ENCODE measurements at regions not wholly inside any gene's neighbourhood (a gene's known extent, or its start where the extent isn't known, plus 50 kb on each side); places are given as distances from the start of the nearest gene placed in this dataset.

DNA sequence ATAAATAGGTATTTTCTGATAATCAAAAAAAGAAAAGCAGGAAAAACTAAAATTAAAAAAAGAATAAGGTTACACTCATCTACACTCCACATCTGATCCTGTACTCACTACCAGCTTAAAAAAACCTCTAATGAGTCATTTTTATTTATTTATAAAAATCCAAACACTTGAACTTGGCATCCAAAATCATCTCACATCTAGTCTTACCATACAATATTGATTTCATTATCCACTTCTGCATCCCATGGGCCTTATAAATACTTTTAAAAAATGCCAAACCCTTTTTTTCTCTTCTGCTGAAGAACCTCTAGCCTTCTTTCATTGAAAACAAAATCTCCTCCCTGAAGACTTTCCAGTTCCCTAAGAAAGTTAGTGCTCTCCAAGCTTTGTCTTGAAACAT lies 109.7 kb downstream of the TMTC3 start:
- no peak overlapping the region for H3K27ac ChIP-seq (ENCODE audit: low read depth, low read length, poor library complexity, severe bottlenecking)
- no peak overlapping the region for H3K4me3 ChIP-seq (ENCODE audit: low read depth, low read length, poor library complexity, severe bottlenecking)
- H3K4me1 ChIP-seq (ENCODE audit: insufficient read depth, low read length, poor library complexity, severe bottlenecking) = peaks cover 5% of the 10 kb centered on the region
- CTCF ChIA-PET = no interaction called here
- H3K36me3 ChIP-seq (ENCODE audit: insufficient read depth, low read length, poor library complexity, severe bottlenecking) = no peaks in the 10 kb centered on the region
- intact Hi-C loops (cut with micrococcal nuclease; ENCODE audit: unreplicated experiment) = no loop called here
- H3K9me3 ChIP-seq (ENCODE audit: low read depth, low read length, poor library complexity, severe bottlenecking) = no peaks in the 10 kb centered on the region
- no peak for TF ChIP-seq EZH2 (IDR thresholded peaks at IDR 0.05; ENCODE audit: borderline replicate concordance, low read depth, low read length, poor library complexity, severe bottlenecking)
- TF ChIP-seq, protein P1, sequence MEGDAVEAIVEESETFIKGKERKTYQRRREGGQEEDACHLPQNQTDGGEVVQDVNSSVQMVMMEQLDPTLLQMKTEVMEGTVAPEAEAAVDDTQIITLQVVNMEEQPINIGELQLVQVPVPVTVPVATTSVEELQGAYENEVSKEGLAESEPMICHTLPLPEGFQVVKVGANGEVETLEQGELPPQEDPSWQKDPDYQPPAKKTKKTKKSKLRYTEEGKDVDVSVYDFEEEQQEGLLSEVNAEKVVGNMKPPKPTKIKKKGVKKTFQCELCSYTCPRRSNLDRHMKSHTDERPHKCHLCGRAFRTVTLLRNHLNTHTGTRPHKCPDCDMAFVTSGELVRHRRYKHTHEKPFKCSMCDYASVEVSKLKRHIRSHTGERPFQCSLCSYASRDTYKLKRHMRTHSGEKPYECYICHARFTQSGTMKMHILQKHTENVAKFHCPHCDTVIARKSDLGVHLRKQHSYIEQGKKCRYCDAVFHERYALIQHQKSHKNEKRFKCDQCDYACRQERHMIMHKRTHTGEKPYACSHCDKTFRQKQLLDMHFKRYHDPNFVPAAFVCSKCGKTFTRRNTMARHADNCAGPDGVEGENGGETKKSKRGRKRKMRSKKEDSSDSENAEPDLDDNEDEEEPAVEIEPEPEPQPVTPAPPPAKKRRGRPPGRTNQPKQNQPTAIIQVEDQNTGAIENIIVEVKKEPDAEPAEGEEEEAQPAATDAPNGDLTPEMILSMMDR (conservative IDR thresholded peaks at IDR 0.05; ENCODE audit: low read depth, low read length) = no peak
- no peak for DNase-seq (ENCODE audit: low spot score)
- no TSS peak for BruUV-seq (replicated peaks)
- H3K27me3 ChIP-seq (replicated peaks; ENCODE audit: insufficient read depth, low read depth, low read length, poor library complexity) = no peaks in the 10 kb centered on the region
- POLR2A ChIA-PET (ENCODE audit: low non-redundant PET) = no interaction called here

DNA sequence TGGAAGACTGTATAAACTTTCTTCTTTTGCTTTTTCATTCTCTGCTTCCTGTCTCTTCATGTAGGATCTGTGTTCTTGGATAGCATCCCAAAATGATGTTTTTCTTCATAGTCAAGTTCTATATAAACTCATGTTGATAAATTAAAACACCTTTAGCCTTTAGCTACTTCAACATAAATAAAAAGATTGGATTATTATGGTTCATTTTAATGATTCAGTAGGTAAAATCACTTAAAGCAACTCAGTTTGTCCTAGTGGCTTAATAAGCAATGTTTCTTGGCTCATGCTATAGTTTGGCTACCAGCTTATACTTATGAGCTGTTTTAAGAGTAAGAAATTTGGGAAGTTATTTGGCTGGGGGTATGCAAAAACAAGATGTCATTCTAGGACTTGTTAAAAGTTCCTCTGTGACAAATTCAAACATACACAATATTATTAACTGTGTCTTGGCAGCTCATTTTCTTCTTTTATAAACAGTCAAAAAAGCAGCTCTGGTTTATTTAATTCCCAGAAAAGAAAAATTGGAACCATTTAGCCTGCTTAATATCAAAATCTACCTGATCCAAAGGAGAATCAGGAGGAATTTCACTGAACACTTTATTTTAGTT lies 111.4 kb downstream of the TMTC3 start:
- no peak overlapping the region for H3K27ac ChIP-seq (ENCODE audit: low read depth, low read length, poor library complexity, severe bottlenecking)
- POLR2A ChIA-PET (ENCODE audit: low non-redundant PET) = no interaction called here
- CTCF ChIA-PET = no interaction called here
- H3K36me3 ChIP-seq (ENCODE audit: insufficient read depth, low read length, poor library complexity, severe bottlenecking) = no peaks in the 10 kb centered on the region
- H3K4me3 ChIP-seq (ENCODE audit: low read depth, low read length, poor library complexity, severe bottlenecking) = no peak overlapping the region
- intact Hi-C loops (cut with micrococcal nuclease; ENCODE audit: unreplicated experiment) = no loop called here
- no peak for TF ChIP-seq EZH2 (IDR thresholded peaks at IDR 0.05; ENCODE audit: borderline replicate concordance, low read depth, low read length, poor library complexity, severe bottlenecking)
- H3K9me3 ChIP-seq (ENCODE audit: low read depth, low read length, poor library complexity, severe bottlenecking) = no peaks in the 10 kb centered on the region
- H3K4me1 ChIP-seq (ENCODE audit: insufficient read depth, low read length, poor library complexity, severe bottlenecking) = peaks cover 8% of the 10 kb centered on the region
- H3K27me3 ChIP-seq (replicated peaks; ENCODE audit: insufficient read depth, low read depth, low read length, poor library complexity) = no peaks in the 10 kb centered on the region
- BruUV-seq (replicated peaks) = no TSS peak
- DNase-seq (ENCODE audit: low spot score) = no peak

DNA sequence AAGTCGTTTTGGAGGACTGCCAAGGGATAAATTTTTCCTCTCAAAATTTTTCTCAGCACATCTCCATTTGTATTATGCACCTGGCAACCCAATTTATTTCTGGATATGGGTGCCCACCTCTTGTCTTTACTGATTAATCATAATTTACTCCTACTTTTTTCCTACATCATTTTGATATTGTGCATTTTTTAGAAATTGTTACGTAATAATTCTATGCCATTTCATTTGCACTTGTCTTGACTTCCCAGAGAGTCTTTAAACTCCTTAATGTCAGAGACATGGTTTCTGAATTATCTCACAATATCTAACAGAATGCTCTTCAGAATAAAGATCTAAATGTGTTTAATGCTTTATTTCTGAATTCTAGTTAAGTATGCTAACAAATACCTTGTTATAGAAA lies 113.1 kb downstream of the TMTC3 start:
- Histone ChIP-seq H3K36me3 (ENCODE audit: insufficient read depth, low read length, poor library complexity, severe bottlenecking) (no peaks in the 10 kb centered on the region), H3K9me3 (ENCODE audit: low read depth, low read length, poor library complexity, severe bottlenecking) (no peaks in the 10 kb centered on the region), H3K27me3 (replicated peaks; ENCODE audit: insufficient read depth, low read depth, low read length, poor library complexity) (no peaks in the 10 kb centered on the region), H3K4me3 (ENCODE audit: low read depth, low read length, poor library complexity, severe bottlenecking) (no peak overlapping the region), H3K4me1 (ENCODE audit: insufficient read depth, low read length, poor library complexity, severe bottlenecking) (peaks cover 8% of the 10 kb centered on the region), H3K27ac (ENCODE audit: low read depth, low read length, poor library complexity, severe bottlenecking) (no peak overlapping the region)
- no peak for TF ChIP-seq EZH2 (IDR thresholded peaks at IDR 0.05; ENCODE audit: borderline replicate concordance, low read depth, low read length, poor library complexity, severe bottlenecking)
- TF ChIP-seq, protein P1 (conservative IDR thresholded peaks at IDR 0.05; ENCODE audit: low read depth, low read length) = no peak
- ChIA-PET CTCF (no interaction called here), POLR2A (ENCODE audit: low non-redundant PET) (no interaction called here)
- DNase-seq (ENCODE audit: low spot score) = no peak
- intact Hi-C loops (cut with micrococcal nuclease; ENCODE audit: unreplicated experiment) = no loop called here
- BruUV-seq (replicated peaks) = no TSS peak

DNA sequence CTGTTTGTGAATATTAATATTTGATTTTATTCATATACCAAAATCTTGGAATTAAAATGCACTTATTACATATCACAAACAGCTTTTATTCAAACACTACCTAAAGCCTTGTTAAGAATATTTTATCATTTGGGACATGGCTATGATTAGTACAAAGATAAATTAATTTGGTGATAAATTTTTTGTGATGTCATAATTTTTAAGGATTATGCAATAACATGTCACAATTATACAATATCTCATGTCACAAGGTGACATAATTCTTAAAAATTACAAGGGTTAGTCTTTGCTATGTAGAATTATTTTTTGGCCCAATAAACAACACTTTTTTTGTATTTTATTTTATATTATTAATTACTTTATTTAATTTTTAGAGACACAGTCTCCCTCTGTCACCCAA lies 113.7 kb downstream of the TMTC3 start:
- no peak overlapping the region for H3K4me3 ChIP-seq (ENCODE audit: low read depth, low read length, poor library complexity, severe bottlenecking)
- H3K9me3 ChIP-seq (ENCODE audit: low read depth, low read length, poor library complexity, severe bottlenecking) = no peaks in the 10 kb centered on the region
- peaks cover 8% of the 10 kb centered on the region for H3K4me1 ChIP-seq (ENCODE audit: insufficient read depth, low read length, poor library complexity, severe bottlenecking)
- intact Hi-C loops (cut with micrococcal nuclease; ENCODE audit: unreplicated experiment) = no loop called here
- no peak for TF ChIP-seq EZH2 (IDR thresholded peaks at IDR 0.05; ENCODE audit: borderline replicate concordance, low read depth, low read length, poor library complexity, severe bottlenecking)
- TF ChIP-seq, protein P1 (conservative IDR thresholded peaks at IDR 0.05; ENCODE audit: low read depth, low read length) = no peak
- ChIA-PET CTCF (no interaction called here), POLR2A (ENCODE audit: low non-redundant PET) (no interaction called here)
- H3K27ac ChIP-seq (ENCODE audit: low read depth, low read length, poor library complexity, severe bottlenecking) = no peak overlapping the region
- BruUV-seq (replicated peaks) = no TSS peak
- DNase-seq (ENCODE audit: low spot score) = no peak
- H3K27me3 ChIP-seq (replicated peaks; ENCODE audit: insufficient read depth, low read depth, low read length, poor library complexity) = no peaks in the 10 kb centered on the region
- H3K36me3 ChIP-seq (ENCODE audit: insufficient read depth, low read length, poor library complexity, severe bottlenecking) = no peaks in the 10 kb centered on the region

Data from A673 (cell line).